GM21825 (cell line): ENCODE measurements at regions not wholly inside any gene's neighbourhood (a gene's known extent, or its start where the extent isn't known, plus 50 kb on each side); places are given as distances from the start of the nearest gene placed in this dataset.

Experiments
- ATAC-seq: cut with Tn5 transposase; IDR thresholded peaks from one replicate; pipeline ENCODE4 v1.9.1; 2021; ENCODE audit warnings: mild to moderate bottlenecking, moderate library complexity; ENCODE audit not compliant: unreplicated experiment

GRCh38 chr4:83810428-83810827 lies 274.5 kb downstream of the GPAT3 start:
- ATAC-seq, result no peak

GRCh38 chr4:83809581-83809980 lies 273.7 kb downstream of the GPAT3 start:
- no peak for ATAC-seq

GRCh38 chr4:83793481-83793880 lies 257.6 kb downstream of the GPAT3 start:
- ATAC-seq, result no peak

- no peak for ATAC-seq
Observed at GRCh38 chr4:83785891-83786290, 250.0 kb downstream of the GPAT3 start.

GRCh38 chr4:83783215-83783614 lies 247.3 kb downstream of the GPAT3 start:
- no peak for ATAC-seq

GRCh38 chr4:83782591-83782990 lies 246.7 kb downstream of the GPAT3 start:
- no peak for ATAC-seq

DNA sequence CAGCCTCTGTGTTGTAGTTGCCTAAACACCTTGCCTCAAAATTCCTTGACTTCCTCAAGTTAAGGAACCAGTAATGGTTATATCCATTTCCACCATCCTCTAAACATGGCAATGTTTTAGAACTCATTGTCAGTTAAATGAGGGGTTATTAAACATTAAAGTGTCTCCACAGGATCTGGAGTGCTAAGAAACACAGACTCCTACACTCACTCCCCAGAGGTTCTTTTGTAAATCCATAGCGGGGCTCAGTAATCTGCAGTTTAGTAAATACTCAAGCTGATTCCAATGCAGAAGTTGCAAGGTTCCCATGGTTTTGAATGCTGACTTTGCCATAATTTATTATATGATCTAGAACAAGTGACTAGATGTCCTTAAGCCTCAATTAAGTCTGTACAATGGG lies 245.5 kb downstream of the GPAT3 start:
- no peak for ATAC-seq

- no peak for ATAC-seq
Observed at GRCh38 chr4:83780053-83780733, 244.3 kb downstream of the GPAT3 start.

GRCh38 chr4:83779103-83780052 lies 243.5 kb downstream of the GPAT3 start:
- no peak for ATAC-seq

- no peak for ATAC-seq
Observed at GRCh38 chr4:83772685-83773084, 236.8 kb downstream of the GPAT3 start.

DNA sequence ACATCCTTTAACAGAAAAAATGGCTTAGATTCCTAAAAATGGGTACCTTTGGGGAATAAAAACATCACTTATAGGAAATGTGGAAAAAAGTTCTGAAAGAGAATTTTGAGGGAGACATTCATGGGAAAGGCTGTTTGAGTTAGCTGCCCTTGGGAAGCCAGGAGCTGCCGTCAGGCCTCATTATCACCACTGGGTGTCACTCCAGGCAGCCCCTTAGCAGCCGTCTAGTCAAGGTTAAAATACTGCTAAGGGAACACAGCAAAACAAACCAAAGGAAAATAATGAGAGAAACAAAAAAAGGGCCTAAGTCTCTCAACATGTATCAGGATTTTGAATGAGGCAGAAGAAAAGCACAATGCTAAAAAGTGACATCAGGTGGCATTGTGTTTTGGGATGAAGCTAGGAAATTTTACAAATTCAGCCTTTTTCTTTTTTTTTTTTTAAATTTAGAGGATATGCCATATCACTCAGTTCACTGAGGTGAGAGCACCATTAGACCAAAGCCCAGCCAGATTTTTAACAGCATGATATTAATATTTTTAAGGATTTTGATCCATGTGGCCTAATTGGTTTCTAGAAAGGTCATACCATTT lies 235.3 kb downstream of the GPAT3 start:
- no peak for ATAC-seq

GRCh38 chr4:83768146-83768545 lies 232.2 kb downstream of the GPAT3 start:
- no peak for ATAC-seq

- ATAC-seq, result no peak
Observed at GRCh38 chr4:83767067-83767466, 231.2 kb downstream of the GPAT3 start.

DNA sequence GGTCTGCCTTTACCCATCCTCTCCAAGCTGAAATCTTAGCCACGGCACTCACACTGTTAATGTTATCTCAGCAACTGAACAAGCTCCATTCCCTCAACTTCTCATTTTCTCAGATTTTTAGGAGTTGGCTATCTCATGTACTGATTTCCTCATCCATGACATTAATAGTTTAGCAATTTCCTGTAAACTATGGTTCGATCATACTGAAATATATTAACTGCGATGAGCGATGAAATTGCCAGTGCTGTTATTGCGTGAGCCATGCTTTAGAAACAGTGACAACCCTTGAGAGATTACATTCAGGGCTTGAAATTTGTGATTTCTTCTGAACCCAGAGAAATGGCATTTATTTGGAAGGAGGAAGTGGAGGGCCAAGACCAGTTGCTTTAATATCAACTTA lies 223.7 kb downstream of the GPAT3 start:
- no peak for ATAC-seq

- ATAC-seq, result no peak
Observed at GRCh38 chr4:83758285-83758684, 222.4 kb downstream of the GPAT3 start.

GRCh38 chr4:83757121-83757621 lies 221.3 kb downstream of the GPAT3 start:
- ATAC-seq, result no peak

DNA sequence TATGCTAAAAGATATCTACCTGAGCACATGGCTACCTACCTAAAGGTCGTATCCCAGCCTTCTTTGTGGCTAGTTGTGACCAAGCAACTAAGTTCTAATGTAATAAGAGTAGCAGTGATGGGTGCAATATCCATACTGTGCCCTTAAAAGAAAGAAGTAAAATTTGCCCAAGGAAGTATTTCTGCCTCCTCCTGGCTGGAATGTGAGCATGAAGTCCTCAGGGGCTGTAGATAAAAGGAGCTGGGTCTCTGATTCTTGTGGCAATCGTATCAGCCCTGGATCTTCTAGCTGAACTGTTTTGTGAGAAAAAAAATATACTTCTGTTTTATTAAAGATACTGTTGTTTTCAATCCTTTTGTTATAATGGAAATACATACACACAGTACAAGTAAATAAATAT lies 217.4 kb downstream of the GPAT3 start:
- no peak for ATAC-seq

DNA sequence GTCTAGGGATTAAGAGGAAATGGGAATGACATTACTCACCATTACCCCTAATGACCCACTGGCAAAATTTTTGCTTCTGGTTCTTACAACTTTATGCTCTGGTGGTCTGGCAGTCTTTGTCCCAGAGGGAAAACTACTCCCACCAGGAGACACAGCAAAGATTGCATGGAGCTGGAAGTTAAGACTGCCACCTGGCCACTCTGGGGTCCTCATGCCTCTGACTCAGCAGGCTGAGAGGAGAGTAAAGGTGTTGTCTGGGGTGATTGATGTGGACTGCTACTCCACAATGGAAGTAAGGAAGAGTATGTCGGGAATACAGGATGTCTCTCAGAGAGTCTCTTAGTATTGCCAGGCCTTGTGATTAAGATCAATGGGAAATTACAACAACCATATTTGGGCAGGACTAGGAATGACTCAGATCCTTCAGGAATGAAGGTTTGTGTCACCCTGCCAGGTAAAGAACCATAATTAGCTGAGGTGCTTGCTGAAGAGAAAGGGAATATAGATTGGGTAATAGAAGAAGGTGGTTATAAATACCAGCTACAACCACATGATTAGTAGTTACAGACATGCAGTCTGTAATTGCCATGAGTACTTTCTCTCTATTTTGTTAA lies 215.5 kb downstream of the GPAT3 start:
- ATAC-seq, result no peak

- no peak for ATAC-seq
Observed at GRCh38 chr4:83748711-83749110, 212.8 kb downstream of the GPAT3 start.

- no peak for ATAC-seq
Observed at GRCh38 chr4:83738895-83739294, 203.0 kb downstream of the GPAT3 start.

GRCh38 chr4:83734576-83734975 lies 198.7 kb downstream of the GPAT3 start:
- ATAC-seq, result no peak
